CD14-positive monocyte (primary cell): ENCODE measurements at regions not wholly inside any gene's neighbourhood (a gene's known extent, or its start where the extent isn't known, plus 50 kb on each side); places are given as distances from the start of the nearest gene placed in this dataset.

Experiments
- DNase-seq, 3 donors: peaks; one replicate each; pipeline ENCODE4 v3.0.0-alpha.2; 2011 to 2022
- H2AFZ ChIP-seq: 2 replicates; pipeline ENCODE4 v1.6.0; 2012; ENCODE audit warnings: mild to moderate bottlenecking, low read depth, low read length, inconsistent platforms; ENCODE audit not compliant: insufficient read depth, poor library complexity, severe bottlenecking
- H3K27ac ChIP-seq, 2 donors: 1 replicate in 1 of 2; 2 replicates in 1 of 2; pipeline ENCODE4 v1.5.1; 2012 to 2013; ENCODE audit warnings: low read length in 2 of 2, control low read depth in 1 of 2, inconsistent platforms in 1 of 2, low read depth in 1 of 2, mild to moderate bottlenecking in 1 of 2
- H3K27me3 ChIP-seq, 2 donors: one replicate each; pipeline versions ENCODE4 v1.6.0 to v1.6.1; 2011 to 2013; ENCODE audit warnings: low read length in 2 of 2; ENCODE audit not compliant: control insufficient read depth in 2 of 2, insufficient read depth in 2 of 2
- H3K36me3 ChIP-seq, 2 donors: replicated peaks in 1 of 2; 1 replicate in 1 of 2; 2 replicates in 1 of 2; pipeline versions ENCODE4 v1.5.1 to v1.6.1; 2012 to 2013; ENCODE audit warnings: low read length in 2 of 2, control low read depth in 1 of 2, inconsistent platforms in 1 of 2, mild to moderate bottlenecking in 1 of 2; ENCODE audit not compliant: insufficient read depth in 2 of 2, control insufficient read depth in 1 of 2
- H3K4me1 ChIP-seq, 2 donors: 1 replicate in 1 of 2; 2 replicates in 1 of 2; pipeline versions ENCODE4 v1.5.1 to v1.6.1; 2012 to 2013; ENCODE audit warnings: low read length in 2 of 2, control low read depth in 1 of 2, inconsistent platforms in 1 of 2, mild to moderate bottlenecking in 1 of 2, moderate library complexity in 1 of 2; ENCODE audit not compliant: insufficient read depth in 2 of 2, control insufficient read depth in 1 of 2
- H3K4me2 ChIP-seq: replicated peaks from 2 replicates; pipeline ENCODE3; 2012; ENCODE audit warnings: low read length, moderate library complexity, mild to moderate bottlenecking; ENCODE audit not compliant: poor library complexity, severe bottlenecking; ENCODE audit errors: extremely low read depth
- H3K4me3 ChIP-seq, 3 experiments: fragments of 200-600 bp in 1 of 3; sonication (generic) in 1 of 3; replicated peaks in 1 of 3; 1 replicate in 2 of 3; 2 replicates in 1 of 3; pipeline ENCODE4 v1.5.1; 2011 to 2013; ENCODE audit warnings: low read length in 3 of 3, mild to moderate bottlenecking in 3 of 3, control low read depth in 2 of 3, low read depth in 2 of 3, inconsistent platforms in 1 of 3, moderate library complexity in 1 of 3
- H3K79me2 ChIP-seq: 2 replicates; pipeline ENCODE4 v1.6.0; 2012; ENCODE audit warnings: mild to moderate bottlenecking, control low read depth, inconsistent platforms, low read length, moderate library complexity; ENCODE audit not compliant: insufficient read depth
- H3K9ac ChIP-seq: 2 replicates; pipeline ENCODE4 v1.6.0; 2017; ENCODE audit warnings: low read length, mild to moderate bottlenecking; ENCODE audit not compliant: insufficient read depth, poor library complexity, severe bottlenecking
- H3K9me3 ChIP-seq, 2 donors: replicated peaks in 1 of 2; 1 replicate in 1 of 2; 2 replicates in 1 of 2; pipeline versions ENCODE4 v1.5.1 to v1.6.1; 2012 to 2013; ENCODE audit warnings: low read length in 2 of 2, control low read depth in 1 of 2; ENCODE audit not compliant: control insufficient read depth in 1 of 2, insufficient read depth in 1 of 2
- H4K20me1 ChIP-seq: 2 replicates; pipeline ENCODE4 v1.6.0; 2012; ENCODE audit warnings: mild to moderate bottlenecking, low read length, control low read depth, moderate library complexity; ENCODE audit not compliant: insufficient read depth
- H3K27ac Mint-ChIP-seq, 7 donors: one replicate each; pipeline ENCODE4 v1.8.0; 2020; ENCODE audit warnings: mild to moderate bottlenecking in 7 of 7, mixed read lengths in 7 of 7, moderate library complexity in 6 of 7, inconsistent platforms in 2 of 7
- H3K27me3 Mint-ChIP-seq, 3 donors: one replicate each; pipeline ENCODE4 v1.8.0; 2021 to 2022; ENCODE audit warnings: low read depth in 3 of 3, mild to moderate bottlenecking in 3 of 3, mixed read lengths in 3 of 3, moderate library complexity in 3 of 3, inconsistent platforms in 1 of 3
- H3K36me3 Mint-ChIP-seq, 2 donors: one replicate each; pipeline ENCODE4 v1.8.0; 2020; ENCODE audit warnings: mixed read lengths in 2 of 2, inconsistent platforms in 1 of 2, mild to moderate bottlenecking in 1 of 2
- H3K4me1 Mint-ChIP-seq: one replicate; pipeline ENCODE4 v1.8.0; 2020; ENCODE audit warnings: mild to moderate bottlenecking, mixed read lengths
- H3K4me3 Mint-ChIP-seq, 2 donors: one replicate each; pipeline ENCODE4 v1.8.0; 2020; ENCODE audit warnings: mild to moderate bottlenecking in 2 of 2, mixed read lengths in 2 of 2, moderate library complexity in 1 of 2
- H3K9me3 Mint-ChIP-seq, 7 donors: one replicate each; pipeline ENCODE4 v1.8.0; 2020 to 2022; ENCODE audit warnings: mixed read lengths in 7 of 7, mild to moderate bottlenecking in 6 of 7, moderate library complexity in 6 of 7, inconsistent platforms in 2 of 7
- CTCF ChIP-seq: fragments of 200-600 bp; IDR thresholded peaks from one replicate; pipeline ENCODE4 v1.8.0; 2022; ENCODE audit warnings: antibody characterized with exemption, mild to moderate bottlenecking
- WGBS: methylation state at CpG from one replicate; pipeline ENCODE4 v1.1.5; 2013; ENCODE audit warnings: missing lambda C conversion rate; ENCODE audit not compliant: insufficient coverage; 5-methylcytosine and 5-hydroxymethylcytosine counted together
- intact Hi-C, 2 donors: fragments of 100-400 bp; cut with micrococcal nuclease; formaldehyde crosslinking; loops; one replicate each; pipeline versions ENCODE4 v1.15.0 to v1.15.1; 2023

GRCh38 chr12:65568517-65568916 lies 255.8 kb upstream of the HMGA2 start:
- no peaks in the 10 kb centered on the region for H4K20me1 ChIP-seq
- peaks cover 3% of the 10 kb centered on the region for H3K4me1 Mint-ChIP-seq
- no peak overlapping the region for H3K4me3 Mint-ChIP-seq
- no peaks in the 10 kb centered on the region for H3K36me3 Mint-ChIP-seq
- H3K9me3 Mint-ChIP-seq: peaks cover 0 to 8% (median 4%) of the 10 kb centered on the region in 7 donors
- no CpG with 5 or more reads among the region's 4 CpGs for WGBS
- H3K79me2 ChIP-seq: no peaks in the 10 kb centered on the region
- DNase-seq: no peak
- no peak overlapping the region for H3K27ac Mint-ChIP-seq
- H3K4me2 ChIP-seq: no peak overlapping the region
- peaks cover 0 to 2% (median 2%) of the 10 kb centered on the region in 3 donors for H3K27me3 Mint-ChIP-seq
- H3K4me3 ChIP-seq: no peak overlapping the region
- no peaks in the 10 kb centered on the region for H3K36me3 ChIP-seq
- intact Hi-C loops: no loop called here
- H3K27me3 ChIP-seq: no peaks in the 10 kb centered on the region
- H3K9me3 ChIP-seq: peaks cover 0 to 7% of the 10 kb centered on the region in 2 donors
- H3K4me1 ChIP-seq: no peaks in the 10 kb centered on the region
- TF ChIP-seq CTCF: no peak
- H2AFZ ChIP-seq: no peak overlapping the region
- H3K27ac ChIP-seq: no peak overlapping the region
- no peak overlapping the region for H3K9ac ChIP-seq

DNA sequence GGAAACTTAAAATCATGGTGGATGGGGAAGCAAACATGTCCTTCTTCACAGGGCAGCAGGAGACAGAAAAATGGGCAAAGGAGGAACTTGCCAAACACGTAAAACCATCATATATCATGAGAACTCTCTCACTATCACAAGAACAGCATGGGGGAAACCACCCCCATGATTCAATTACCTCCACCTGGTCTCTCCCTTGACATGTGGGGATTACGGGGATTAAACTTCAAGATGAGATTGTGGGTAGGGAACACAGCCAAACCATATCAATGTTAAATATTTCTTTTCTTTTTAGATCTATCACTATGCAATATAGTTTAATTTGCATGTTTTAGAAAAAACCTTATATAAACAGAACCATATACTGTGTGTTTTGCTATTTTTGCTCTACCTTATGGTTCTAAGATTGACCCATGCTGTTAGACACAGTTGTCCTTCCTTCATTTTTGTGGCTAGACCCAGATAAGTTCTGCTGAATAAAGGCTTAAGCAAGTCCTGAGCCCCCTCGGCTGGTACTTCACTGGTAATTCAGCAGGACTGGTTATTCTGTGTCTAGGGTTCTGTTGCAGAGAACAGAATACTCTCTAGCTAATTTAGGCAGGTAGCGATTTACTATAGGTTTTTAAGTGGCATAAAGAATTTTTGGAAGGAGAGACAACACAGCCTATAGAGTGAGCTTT lies 253.7 kb upstream of the HMGA2 start:
- intact Hi-C loops: no loop called here
- no peak for DNase-seq
- no peaks in the 10 kb centered on the region for H3K27me3 ChIP-seq
- no peak overlapping the region for H2AFZ ChIP-seq
- Mint-ChIP-seq H3K27ac (no peak overlapping the region), H3K36me3 (no peaks in the 10 kb centered on the region), H3K27me3 (peaks cover 0 to 2% (median 2%) of the 10 kb centered on the region in 3 donors), H3K9me3 (peaks cover 2 to 18% (median 8%) of the 10 kb centered on the region in 7 donors), H3K4me3 (no peak overlapping the region), H3K4me1 (peaks cover 3% of the 10 kb centered on the region)
- no peaks in the 10 kb centered on the region for H3K79me2 ChIP-seq
- H3K36me3 ChIP-seq: no peaks in the 10 kb centered on the region
- WGBS: no CpG with 5 or more reads among the region's 4 CpGs
- no peak overlapping the region for H3K4me3 ChIP-seq
- peaks cover 0 to 7% of the 10 kb centered on the region in 2 donors for H3K9me3 ChIP-seq
- no peaks in the 10 kb centered on the region for H4K20me1 ChIP-seq
- H3K4me2 ChIP-seq: no peak overlapping the region
- H3K4me1 ChIP-seq: no peaks in the 10 kb centered on the region
- no peak overlapping the region for H3K9ac ChIP-seq
- no peak overlapping the region for H3K27ac ChIP-seq
- TF ChIP-seq CTCF: no peak
